K562 (cell line): ENCODE measurements at regions not wholly inside any gene's neighbourhood (a gene's known extent, or its start where the extent isn't known, plus 50 kb on each side); places are given as distances from the start of the nearest gene placed in this dataset.

Source experiments
- ATAC-seq: fragments of 200-7000 bp; cut with Tn5 transposase; 3 replicates; pipeline ENCODE4 v1.9.1; 2020; ENCODE audit warnings: moderate library complexity
- BruUV-seq: library from RNA; stranded (reverse); fragments of 400-500 nt; replicated peaks from 2 replicates; lab custom pipeline; 2021; lab: Mats Ljungman, UMichigan
- CTCF ChIA-PET: fragments of 300-600 bp; formaldehyde crosslinking; extraction: SDS; loops from one replicate; lab custom pipeline; 2021; ENCODE audit warnings: low intra/inter-chr PET ratio; lab: Yijun Ruan, JAX
- POLR2A ChIA-PET: fragments of 300-600, 350-650 bp; sonication (Branson Sonifier 250); formaldehyde crosslinking; extraction: SDS; loops from one replicate; lab custom pipeline; 2021; ENCODE audit warnings: antibody characterized with exemption, inconsistent platforms; lab: Yijun Ruan, JAX
- DNase-seq, 4 experiments: peaks; one replicate each; pipeline versions ENCODE4 v3.0.0 to v3.0.0-alpha.2; 2011 to 2018; ENCODE audit warnings: low spot score in 3 of 4, mixed read lengths in 3 of 4; ENCODE audit errors: extremely low read depth in 1 of 4
- FAIRE-seq: peaks from 2 replicates; lab custom pipeline; 2011; peaks lifted over from hg19 to GRCh38; lab: Jason Lieb, UNC
- H2AFZ ChIP-seq: 2 replicates; pipeline ENCODE4 v1.6.0; 2011; ENCODE audit warnings: low read depth, low read length, control low read depth, inconsistent platforms
- H3K27ac ChIP-seq: fragments of 200-600 bp; 3 replicates; pipeline ENCODE4 v1.8.0; 2011; ENCODE audit warnings: low read depth, mild to moderate bottlenecking, control low read depth, inconsistent platforms, low read length, moderate library complexity, mixed read lengths; ENCODE audit errors: extremely low read depth
- H3K27me3 ChIP-seq, 2 experiments: fragments of 300-600 bp in 1 of 2; 2 replicates in 1 of 2; 3 replicates in 1 of 2; pipeline versions ENCODE4 v1.6.0 to v1.8.0; 2011; ENCODE audit warnings: inconsistent platforms in 2 of 2, low read length in 2 of 2, mild to moderate bottlenecking in 1 of 2, mixed read lengths in 1 of 2, moderate library complexity in 1 of 2; ENCODE audit not compliant: control insufficient read depth in 2 of 2, insufficient read depth in 2 of 2
- H3K36me3 ChIP-seq: fragments of 300-600 bp; 3 replicates; pipeline ENCODE4 v1.8.0; 2011; ENCODE audit warnings: mild to moderate bottlenecking, low read length, inconsistent platforms; ENCODE audit not compliant: control insufficient read depth, insufficient read depth
- H3K4me1 ChIP-seq, 2 experiments: fragments of 200-600 bp in 1 of 2; replicated peaks in 1 of 2; 2 replicates in 1 of 2; 3 replicates in 1 of 2; pipeline versions ENCODE4 v1.5.1 to v1.8.0; 2011; ENCODE audit warnings: inconsistent platforms in 2 of 2, low read length in 2 of 2, mild to moderate bottlenecking in 1 of 2, mixed read lengths in 1 of 2, moderate library complexity in 1 of 2; ENCODE audit not compliant: control insufficient read depth in 2 of 2, insufficient read depth in 2 of 2
- H3K4me2 ChIP-seq: 2 replicates; pipeline ENCODE4 v1.6.1; 2011; ENCODE audit warnings: low read length, control low read depth, inconsistent platforms, mixed read lengths; ENCODE audit not compliant: insufficient read depth
- H3K4me3 ChIP-seq: fragments of 200-600 bp; sonication (generic), shearing (Covaris generic); 2 replicates; pipeline ENCODE4 v1.5.1; 2016; ENCODE audit warnings: control low read depth, inconsistent platforms
- H3K79me2 ChIP-seq: fragments of 200-600 bp; 3 replicates; pipeline ENCODE4 v1.8.0; 2011; ENCODE audit warnings: low read length, inconsistent platforms; ENCODE audit not compliant: control insufficient read depth, insufficient read depth
- H3K9ac ChIP-seq, 2 experiments: 2 replicates each; pipeline versions ENCODE4 v1.6.0 to v1.6.1; 2011; ENCODE audit warnings: low read depth in 2 of 2, low read length in 2 of 2, control low read depth in 1 of 2, inconsistent platforms in 1 of 2, mild to moderate bottlenecking in 1 of 2, mixed read lengths in 1 of 2; ENCODE audit not compliant: insufficient read depth in 1 of 2
- H3K9me1 ChIP-seq: one replicate; pipeline ENCODE4 v1.6.0; 2011; ENCODE audit warnings: inconsistent platforms, mild to moderate bottlenecking, low read length, moderate library complexity; ENCODE audit not compliant: control insufficient read depth, insufficient read depth
- H3K9me3 ChIP-seq: replicated peaks from 2 replicates; pipeline ENCODE4 v1.5.1; 2011; ENCODE audit warnings: low read depth, low read length, inconsistent platforms; ENCODE audit not compliant: control insufficient read depth, insufficient read depth
- H4K20me1 ChIP-seq: replicated peaks from 2 replicates; pipeline ENCODE4 v1.6.1; 2011; ENCODE audit warnings: low read length, inconsistent platforms, mixed read lengths; ENCODE audit not compliant: control insufficient read depth, insufficient read depth
- ARHGAP35 ChIP-seq: fragments of 450-650 bp; IDR thresholded peaks from 2 replicates; pipeline ENCODE4 v1.6.1; 2018; ENCODE audit not compliant: partially characterized antibody
- HDAC8 ChIP-seq: fragments of 450-650 bp; IDR thresholded peaks from 2 replicates; pipeline ENCODE4 v1.6.1; 2016; ENCODE audit warnings: mild to moderate bottlenecking, missing genetic modification characterization, moderate library complexity, missing compliant biosample characterization
- HIVEP1 ChIP-seq: fragments of 250-450 bp; sonication (Bioruptor Pico); IDR thresholded peaks from 2 replicates; pipeline ENCODE4 v1.4.0; 2020; ENCODE audit warnings: mild to moderate bottlenecking
- POLR2AphosphoS5 ChIP-seq: IDR thresholded peaks from 2 replicates; pipeline ENCODE4 v1.6.1; 2011; ENCODE audit warnings: mild to moderate bottlenecking, low read depth, low read length, moderate library complexity; ENCODE audit not compliant: control insufficient read depth, insufficient read depth
- SAFB2 ChIP-seq: fragments of 200-400 bp; formaldehyde crosslinking; IDR thresholded peaks from 2 replicates; pipeline ENCODE4 v1.6.1; 2018; ENCODE audit warnings: borderline replicate concordance, low read length, low read depth, moderate library complexity; ENCODE audit not compliant: severe bottlenecking
- SAP30 ChIP-seq: fragments of 200-600 bp; sonication (generic); IDR thresholded peaks from 2 replicates; pipeline ENCODE4 v1.6.1; 2012; ENCODE audit warnings: borderline replicate concordance, low read depth, mild to moderate bottlenecking, moderate library complexity, low read length, control low read depth, inconsistent platforms; ENCODE audit not compliant: insufficient read depth, poor library complexity, severe bottlenecking
- ZBTB11 ChIP-seq, 3 experiments: fragments of 200-800 bp in 1 of 3; fragments of 250-450 bp in 1 of 3; fragments of 450-650 bp in 1 of 3; sonication (Bioruptor Pico) in 1 of 3; sonication (Bioruptor generic) in 1 of 3; formaldehyde crosslinking in 1 of 3; IDR thresholded peaks; 2 replicates each; pipeline versions ENCODE4 v1.6.1 to v1.8.0; 2016 to 2022; ENCODE audit warnings: mild to moderate bottlenecking in 2 of 3, missing genetic modification characterization in 2 of 3, missing compliant biosample characterization in 1 of 3, moderate library complexity in 1 of 3
- ZNF143 ChIP-seq: sonication (generic); formaldehyde crosslinking; IDR thresholded peaks from 2 replicates; pipeline ENCODE4 v1.9.0; 2022; ENCODE audit warnings: mild to moderate bottlenecking, missing genetic modification reagents
- WGBS: fragments of 100-300 bp; shearing (Covaris generic); methylation state at CpG from one replicate; pipeline ENCODE4 v1.1.6; 2016; ENCODE audit warnings: low coverage, mixed read lengths; ENCODE audit not compliant: insufficient coverage; ENCODE audit errors: missing lambda C conversion rate; 5-methylcytosine and 5-hydroxymethylcytosine counted together
- in situ Hi-C: fragments of 300-500 bp; cut with MboI; formaldehyde crosslinking; loops from 4 replicates; pipeline ENCODE4 v1.15.0; 2018; ENCODE audit warnings: inconsistent platforms, mixed read lengths
- intact Hi-C: fragments of 100-400 bp; cut with micrococcal nuclease; formaldehyde crosslinking; loops from 2 replicates; pipeline ENCODE4 v1.14.2; 2022
- TF ChIP-seq, protein P1 (sequence below): fragments of 450-650 bp; IDR thresholded peaks from 2 replicates; pipeline ENCODE4 v1.6.1; 2016; ENCODE audit warnings: missing biosample characterization, missing genetic modification characterization
- TF ChIP-seq, protein P2 (sequence below): fragments of 250-450 bp; sonication (Bioruptor Pico); IDR thresholded peaks from 2 replicates; pipeline ENCODE4 v1.5.0; 2021

- ATAC-seq (no peak), FAIRE-seq (no peak), DNase-seq (no peak)
- H3K4me2 ChIP-seq = no peak overlapping the region
- H3K27ac ChIP-seq = no peak overlapping the region
- ChIA-PET CTCF (no interaction called here), POLR2A (no interaction called here)
- no peak overlapping the region for H3K9ac ChIP-seq
- H2AFZ ChIP-seq = no peak overlapping the region
- H3K4me3 ChIP-seq = no peak overlapping the region
- in situ Hi-C loops = no loop called here
- H3K36me3 ChIP-seq = no peaks in the 10 kb centered on the region
- H4K20me1 ChIP-seq = no peaks in the 10 kb centered on the region
- no peaks in the 10 kb centered on the region for H3K9me3 ChIP-seq
- no peaks in the 10 kb centered on the region for H3K9me1 ChIP-seq
- TF ChIP-seq HDAC8 (tag) (no peak), ZNF143 (no peak), SAFB2 (no peak)
- no peaks in the 10 kb centered on the region for H3K79me2 ChIP-seq
- 46% methylated on average over 1 of the region's 1 CpG for WGBS
- no TSS peak for BruUV-seq
- no peaks in the 10 kb centered on the region for H3K27me3 ChIP-seq
- no peaks in the 10 kb centered on the region for H3K4me1 ChIP-seq
- intact Hi-C loops = no loop called here
These were observed 538.5 kb upstream of the ZEB2 start for GRCh38 chr2:145058457-145058856.

DNA sequence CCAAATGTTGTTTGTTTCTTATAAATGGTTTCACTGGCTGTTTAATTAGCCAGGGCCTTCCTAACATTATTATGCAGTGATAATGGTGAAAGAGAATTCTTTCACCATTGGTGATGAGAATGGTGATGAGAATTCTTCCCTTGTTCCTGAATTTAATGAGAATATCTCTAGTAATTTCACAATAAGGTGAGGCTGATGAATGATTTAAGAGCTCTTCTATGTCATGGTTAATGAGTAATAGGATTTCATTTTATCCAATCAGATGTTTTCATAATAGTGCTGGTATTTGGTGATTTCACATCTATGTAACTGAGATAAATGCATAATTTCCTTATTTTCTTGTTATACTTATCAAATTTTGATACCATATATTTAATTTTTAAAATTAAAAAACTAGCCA, 535.7 kb upstream of the ZEB2 start:
- no peaks in the 10 kb centered on the region for H3K9me1 ChIP-seq
- CTCF ChIA-PET = no interaction called here
- intact Hi-C loops = no loop called here
- TF ChIP-seq, protein P1, sequence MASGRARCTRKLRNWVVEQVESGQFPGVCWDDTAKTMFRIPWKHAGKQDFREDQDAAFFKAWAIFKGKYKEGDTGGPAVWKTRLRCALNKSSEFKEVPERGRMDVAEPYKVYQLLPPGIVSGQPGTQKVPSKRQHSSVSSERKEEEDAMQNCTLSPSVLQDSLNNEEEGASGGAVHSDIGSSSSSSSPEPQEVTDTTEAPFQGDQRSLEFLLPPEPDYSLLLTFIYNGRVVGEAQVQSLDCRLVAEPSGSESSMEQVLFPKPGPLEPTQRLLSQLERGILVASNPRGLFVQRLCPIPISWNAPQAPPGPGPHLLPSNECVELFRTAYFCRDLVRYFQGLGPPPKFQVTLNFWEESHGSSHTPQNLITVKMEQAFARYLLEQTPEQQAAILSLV (tag) = no peak
- TF ChIP-seq POLR2AphosphoS5 (no peak), ZBTB11 (CRISPR knock-in tag; IDR thresholded peaks at IDR 0.05) (no peak), ARHGAP35 (no peak), HIVEP1 (CRISPR knock-in tag) (no peak), SAP30 (no peak)
- TF ChIP-seq, protein P2, sequence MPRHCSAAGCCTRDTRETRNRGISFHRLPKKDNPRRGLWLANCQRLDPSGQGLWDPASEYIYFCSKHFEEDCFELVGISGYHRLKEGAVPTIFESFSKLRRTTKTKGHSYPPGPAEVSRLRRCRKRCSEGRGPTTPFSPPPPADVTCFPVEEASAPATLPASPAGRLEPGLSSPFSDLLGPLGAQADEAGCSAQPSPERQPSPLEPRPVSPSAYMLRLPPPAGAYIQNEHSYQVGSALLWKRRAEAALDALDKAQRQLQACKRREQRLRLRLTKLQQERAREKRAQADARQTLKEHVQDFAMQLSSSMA (CRISPR knock-in tag) = no peak

More for the DNA sequence above, 535.7 kb upstream of the ZEB2 start:
- H2AFZ ChIP-seq = no peak overlapping the region
- no peak overlapping the region for H3K4me2 ChIP-seq
- H3K27me3 ChIP-seq = no peaks in the 10 kb centered on the region
- H4K20me1 ChIP-seq = no peaks in the 10 kb centered on the region
- POLR2A ChIA-PET = no interaction called here
- H3K27ac ChIP-seq = no peak overlapping the region
- no peaks in the 10 kb centered on the region for H3K9me3 ChIP-seq
- no peaks in the 10 kb centered on the region for H3K4me1 ChIP-seq
- no peak for ATAC-seq
- no peaks in the 10 kb centered on the region for H3K79me2 ChIP-seq
- no peak for FAIRE-seq
- in situ Hi-C loops = no loop called here
- H3K4me3 ChIP-seq = no peak overlapping the region
- H3K36me3 ChIP-seq = no peaks in the 10 kb centered on the region
- no TSS peak for BruUV-seq
- no peak overlapping the region for H3K9ac ChIP-seq
- DNase-seq = no peak
